GM23338 (cell line): ENCODE measurements at regions not wholly inside any gene's neighbourhood (a gene's known extent, or its start where the extent isn't known, plus 50 kb on each side); places are given as distances from the start of the nearest gene placed in this dataset.
"Not testable (repeated sequence)": the region's sequence is repeated elsewhere in the genome, so short reads cannot be mapped to it uniquely, and the experiment has no call there.

ENCODE experiments used
- EZH2 ChIP-seq: fragments of 200-600 bp; sonication (generic); IDR thresholded peaks from one replicate; pipeline ENCODE4 v1.8.0; 2017; ENCODE audit warnings: antibody characterized with exemption, mild to moderate bottlenecking, low read depth; ENCODE audit not compliant: unreplicated experiment
- JUNB ChIP-seq: IDR thresholded peaks from one replicate; pipeline ENCODE4 v1.6.1; 2016; ENCODE audit warnings: antibody characterized with exemption; ENCODE audit not compliant: unreplicated experiment
- NANOG ChIP-seq: IDR thresholded peaks from 2 replicates; pipeline ENCODE4 v1.6.1; 2016; ENCODE audit warnings: antibody characterized with exemption, borderline replicate concordance
- POLR2AphosphoS5 ChIP-seq: IDR thresholded peaks from 2 replicates; pipeline ENCODE4 v1.6.1; 2016; ENCODE audit warnings: antibody characterized with exemption, low read depth
- TF ChIP-seq, protein P1 (sequence below), 2 experiments: fragments of 200-600 bp in 1 of 2; sonication (generic) in 1 of 2; conservative IDR thresholded peaks; 2 replicates each; pipeline versions ENCODE4 v1.5.1 to v1.6.1; 2016 to 2017; ENCODE audit warnings: antibody characterized with exemption in 2 of 2, low read depth in 2 of 2, mild to moderate bottlenecking in 2 of 2, moderate library complexity in 1 of 2
- TF ChIP-seq, protein P2 (sequence below): IDR thresholded peaks from 2 replicates; pipeline ENCODE4 v1.6.1; 2016; ENCODE audit warnings: antibody characterized with exemption
- TF ChIP-seq, protein P3 (sequence below): IDR thresholded peaks from one replicate; pipeline ENCODE4 v1.6.1; 2018; ENCODE audit warnings: antibody characterized with exemption; ENCODE audit not compliant: unreplicated experiment

DNA sequence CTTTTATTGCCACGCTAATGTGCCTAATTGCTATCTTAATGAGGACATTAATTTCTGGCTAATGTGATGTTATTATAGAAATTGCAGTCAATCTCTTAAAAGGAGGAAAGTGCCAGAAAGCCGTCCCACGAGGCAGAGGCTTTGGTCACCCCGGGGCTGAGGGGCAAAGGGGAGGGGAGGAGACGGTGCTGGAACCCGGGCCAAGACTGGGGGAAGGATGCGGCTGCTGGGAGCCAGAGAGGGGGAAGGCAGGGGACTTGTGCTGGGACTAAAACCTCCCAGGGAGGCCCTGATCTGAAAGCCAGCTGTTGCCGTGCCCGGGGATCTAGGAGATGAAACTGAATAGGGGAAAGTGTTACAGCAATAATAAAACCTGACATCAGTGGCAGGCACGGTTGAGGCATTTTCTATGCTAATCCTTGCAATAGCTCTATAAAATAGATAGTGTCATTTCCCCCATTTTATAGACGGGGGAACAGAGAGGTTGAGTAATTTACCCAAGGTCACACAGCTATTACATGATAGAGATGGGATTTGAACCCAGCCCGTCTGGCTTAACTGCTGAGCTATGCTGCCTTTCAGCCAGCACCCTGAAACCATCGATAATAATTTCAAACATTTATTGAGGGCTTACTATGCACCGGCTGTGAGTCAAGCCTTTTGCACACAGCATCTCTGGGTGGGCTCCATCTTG, 83.2 kb upstream of the ADGRE5 start:
- TF ChIP-seq, protein P1, sequence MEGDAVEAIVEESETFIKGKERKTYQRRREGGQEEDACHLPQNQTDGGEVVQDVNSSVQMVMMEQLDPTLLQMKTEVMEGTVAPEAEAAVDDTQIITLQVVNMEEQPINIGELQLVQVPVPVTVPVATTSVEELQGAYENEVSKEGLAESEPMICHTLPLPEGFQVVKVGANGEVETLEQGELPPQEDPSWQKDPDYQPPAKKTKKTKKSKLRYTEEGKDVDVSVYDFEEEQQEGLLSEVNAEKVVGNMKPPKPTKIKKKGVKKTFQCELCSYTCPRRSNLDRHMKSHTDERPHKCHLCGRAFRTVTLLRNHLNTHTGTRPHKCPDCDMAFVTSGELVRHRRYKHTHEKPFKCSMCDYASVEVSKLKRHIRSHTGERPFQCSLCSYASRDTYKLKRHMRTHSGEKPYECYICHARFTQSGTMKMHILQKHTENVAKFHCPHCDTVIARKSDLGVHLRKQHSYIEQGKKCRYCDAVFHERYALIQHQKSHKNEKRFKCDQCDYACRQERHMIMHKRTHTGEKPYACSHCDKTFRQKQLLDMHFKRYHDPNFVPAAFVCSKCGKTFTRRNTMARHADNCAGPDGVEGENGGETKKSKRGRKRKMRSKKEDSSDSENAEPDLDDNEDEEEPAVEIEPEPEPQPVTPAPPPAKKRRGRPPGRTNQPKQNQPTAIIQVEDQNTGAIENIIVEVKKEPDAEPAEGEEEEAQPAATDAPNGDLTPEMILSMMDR (conservative IDR thresholded peaks at IDR 0.05; ENCODE audit: low read depth in 2 of 2), result not testable (repeated sequence)
- not testable (repeated sequence) for TF ChIP-seq POLR2AphosphoS5, EZH2, NANOG, JUNB
- TF ChIP-seq, protein P2, sequence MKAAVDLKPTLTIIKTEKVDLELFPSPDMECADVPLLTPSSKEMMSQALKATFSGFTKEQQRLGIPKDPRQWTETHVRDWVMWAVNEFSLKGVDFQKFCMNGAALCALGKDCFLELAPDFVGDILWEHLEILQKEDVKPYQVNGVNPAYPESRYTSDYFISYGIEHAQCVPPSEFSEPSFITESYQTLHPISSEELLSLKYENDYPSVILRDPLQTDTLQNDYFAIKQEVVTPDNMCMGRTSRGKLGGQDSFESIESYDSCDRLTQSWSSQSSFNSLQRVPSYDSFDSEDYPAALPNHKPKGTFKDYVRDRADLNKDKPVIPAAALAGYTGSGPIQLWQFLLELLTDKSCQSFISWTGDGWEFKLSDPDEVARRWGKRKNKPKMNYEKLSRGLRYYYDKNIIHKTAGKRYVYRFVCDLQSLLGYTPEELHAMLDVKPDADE, result not testable (repeated sequence)
- TF ChIP-seq, protein P3, sequence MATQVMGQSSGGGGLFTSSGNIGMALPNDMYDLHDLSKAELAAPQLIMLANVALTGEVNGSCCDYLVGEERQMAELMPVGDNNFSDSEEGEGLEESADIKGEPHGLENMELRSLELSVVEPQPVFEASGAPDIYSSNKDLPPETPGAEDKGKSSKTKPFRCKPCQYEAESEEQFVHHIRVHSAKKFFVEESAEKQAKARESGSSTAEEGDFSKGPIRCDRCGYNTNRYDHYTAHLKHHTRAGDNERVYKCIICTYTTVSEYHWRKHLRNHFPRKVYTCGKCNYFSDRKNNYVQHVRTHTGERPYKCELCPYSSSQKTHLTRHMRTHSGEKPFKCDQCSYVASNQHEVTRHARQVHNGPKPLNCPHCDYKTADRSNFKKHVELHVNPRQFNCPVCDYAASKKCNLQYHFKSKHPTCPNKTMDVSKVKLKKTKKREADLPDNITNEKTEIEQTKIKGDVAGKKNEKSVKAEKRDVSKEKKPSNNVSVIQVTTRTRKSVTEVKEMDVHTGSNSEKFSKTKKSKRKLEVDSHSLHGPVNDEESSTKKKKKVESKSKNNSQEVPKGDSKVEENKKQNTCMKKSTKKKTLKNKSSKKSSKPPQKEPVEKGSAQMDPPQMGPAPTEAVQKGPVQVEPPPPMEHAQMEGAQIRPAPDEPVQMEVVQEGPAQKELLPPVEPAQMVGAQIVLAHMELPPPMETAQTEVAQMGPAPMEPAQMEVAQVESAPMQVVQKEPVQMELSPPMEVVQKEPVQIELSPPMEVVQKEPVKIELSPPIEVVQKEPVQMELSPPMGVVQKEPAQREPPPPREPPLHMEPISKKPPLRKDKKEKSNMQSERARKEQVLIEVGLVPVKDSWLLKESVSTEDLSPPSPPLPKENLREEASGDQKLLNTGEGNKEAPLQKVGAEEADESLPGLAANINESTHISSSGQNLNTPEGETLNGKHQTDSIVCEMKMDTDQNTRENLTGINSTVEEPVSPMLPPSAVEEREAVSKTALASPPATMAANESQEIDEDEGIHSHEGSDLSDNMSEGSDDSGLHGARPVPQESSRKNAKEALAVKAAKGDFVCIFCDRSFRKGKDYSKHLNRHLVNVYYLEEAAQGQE, result not testable (repeated sequence)
